Medulla oblongata (tissue), 1 donor: ENCODE measurements at regions not wholly inside any gene's neighbourhood (a gene's known extent, or its start where the extent isn't known, plus 50 kb on each side); places are given as distances from the start of the nearest gene placed in this dataset.
"Not testable (repeated sequence)": the region's sequence is repeated elsewhere in the genome, so short reads cannot be mapped to it uniquely, and the experiment has no call there.

Experiments
- DNase-seq: peaks from one replicate; pipeline ENCODE4 v3.0.0-alpha.2; 2015; ENCODE audit errors: extremely low spot score

DNA sequence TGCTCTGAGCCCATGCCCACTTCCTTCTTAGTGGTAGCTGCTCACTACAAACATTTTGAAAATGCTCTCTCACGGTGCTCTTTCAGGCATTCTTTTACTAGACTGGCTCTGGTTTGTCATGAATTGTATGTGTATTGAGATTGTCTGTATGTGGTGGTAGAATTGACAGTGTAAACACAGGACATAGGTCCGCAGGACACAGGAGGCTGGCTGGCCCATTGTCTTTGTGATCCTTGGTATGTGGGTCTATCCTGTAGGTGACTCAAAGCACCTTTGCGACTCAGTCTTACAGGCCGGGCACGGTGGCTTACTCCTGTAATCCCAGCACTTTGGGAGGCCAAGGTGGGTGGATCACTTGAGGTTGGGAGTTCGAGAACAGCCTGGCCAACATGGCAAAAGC, 250.9 kb downstream of the C12orf75 start:
- no peak for DNase-seq

DNA sequence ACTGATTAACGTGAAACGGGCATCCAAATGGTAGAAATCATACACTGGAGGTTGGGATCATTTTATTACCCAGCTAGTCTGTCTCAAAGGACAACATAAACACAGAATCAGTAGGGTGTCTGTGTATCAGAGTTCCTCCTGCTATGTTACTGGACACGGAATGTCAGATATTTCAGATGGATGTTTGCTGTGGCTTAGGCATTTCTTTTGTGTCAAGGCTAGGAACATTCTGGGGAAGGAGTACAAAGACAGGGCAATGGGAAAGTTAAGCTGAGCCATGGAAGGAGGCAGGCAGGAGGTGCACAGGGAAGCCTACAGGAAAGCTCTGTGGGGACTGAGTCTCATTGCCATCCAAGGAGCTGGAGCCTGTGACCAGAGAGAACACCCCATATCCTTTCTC, 254.6 kb downstream of the C12orf75 start:
- no peak for DNase-seq

DNA sequence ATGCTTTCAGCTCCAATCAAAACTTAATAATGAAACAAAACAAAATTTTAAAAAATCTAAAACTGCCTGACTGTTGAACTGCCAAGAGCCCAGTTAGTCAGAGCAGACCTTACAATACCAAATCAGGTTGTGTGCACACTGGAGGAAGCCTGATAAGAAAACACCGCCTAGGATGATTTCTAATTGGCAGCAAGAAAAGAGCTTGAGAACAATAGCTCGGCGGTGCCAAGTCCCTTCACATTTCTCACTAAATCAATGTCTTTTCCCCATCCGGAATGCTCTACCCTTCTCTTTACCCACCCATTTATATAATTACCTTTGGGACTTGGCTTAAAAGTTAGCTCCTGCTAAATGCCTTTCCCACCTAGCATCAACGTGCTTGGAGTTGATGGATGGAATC, 256.7 kb downstream of the C12orf75 start:
- no peak for DNase-seq

DNA sequence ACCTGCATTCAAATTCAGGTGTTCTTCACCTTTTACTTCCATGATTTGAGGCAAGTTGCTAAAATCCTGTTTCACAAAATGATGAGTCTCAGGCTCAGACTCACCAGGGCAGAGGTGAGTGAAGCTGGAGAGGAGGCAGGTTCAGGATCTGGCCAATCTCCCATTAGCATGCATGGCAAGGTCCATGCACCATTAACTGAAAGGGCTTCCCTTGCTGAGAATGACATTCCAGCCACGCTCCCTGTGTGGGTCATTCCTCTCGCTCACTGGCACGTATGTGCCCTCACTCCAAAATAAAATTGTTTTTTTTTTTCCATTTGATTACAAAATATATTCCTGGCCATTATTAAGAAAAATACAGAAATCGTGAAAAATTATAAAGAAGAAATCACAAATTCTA, 257.6 kb downstream of the C12orf75 start:
- no peak for DNase-seq

DNA sequence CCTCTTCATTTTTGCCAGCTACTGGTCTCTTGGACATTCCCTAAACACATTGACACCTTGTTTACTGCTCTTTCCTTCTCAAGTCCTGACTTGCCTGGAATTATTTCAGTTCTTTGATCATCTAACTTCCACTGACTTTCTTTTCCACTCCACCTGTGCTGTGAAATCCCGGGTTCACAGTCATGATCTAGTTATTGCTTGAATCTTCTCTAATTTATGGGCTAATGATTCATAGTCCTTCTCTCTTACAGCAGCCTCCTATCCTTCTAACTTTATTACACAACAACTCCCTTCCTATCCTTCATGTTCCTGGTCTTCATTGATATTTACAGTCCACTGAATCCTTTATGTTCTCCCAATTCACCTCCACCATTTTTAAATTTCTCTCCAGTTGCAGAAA, 260.1 kb downstream of the C12orf75 start:
- no peak for DNase-seq

DNA sequence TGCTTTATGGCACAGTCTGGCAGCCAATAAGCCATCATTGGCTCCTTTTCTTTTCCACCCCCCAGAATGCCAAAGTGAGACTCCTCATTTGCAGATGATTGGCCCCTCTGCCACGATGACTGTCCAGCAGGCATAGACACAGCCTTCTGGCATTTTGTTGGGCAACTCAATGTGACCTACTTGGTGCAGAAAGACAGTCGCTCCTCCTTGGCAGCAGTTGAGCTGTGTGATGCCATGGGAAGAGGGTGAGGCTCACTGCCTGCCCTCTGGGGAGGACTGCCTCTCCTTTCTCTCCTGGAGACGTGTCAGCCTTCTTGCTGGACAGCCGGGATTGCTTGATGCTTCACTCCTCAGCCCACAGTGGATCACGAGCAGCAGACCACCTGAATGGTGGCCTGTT, 264.9 kb downstream of the C12orf75 start:
- DNase-seq, result no peak

DNA sequence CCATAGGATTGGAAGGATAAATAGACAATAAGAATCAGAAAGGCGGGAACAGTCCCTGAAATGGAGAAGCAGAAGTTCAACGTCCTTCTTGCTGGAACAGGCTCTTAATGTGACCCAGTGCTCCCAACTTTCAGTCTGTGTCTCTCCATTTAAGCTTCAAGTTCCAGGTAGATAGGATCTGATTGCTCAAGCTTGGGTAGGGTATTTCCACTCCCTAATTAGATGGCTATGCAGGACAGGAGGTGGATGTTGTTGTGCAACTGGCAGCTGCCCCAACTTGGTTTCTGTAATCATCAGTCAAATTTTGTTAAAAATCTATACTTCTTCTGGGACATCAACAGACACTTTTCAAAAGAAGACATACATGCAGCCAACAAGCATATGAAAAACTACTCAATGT, 266.2 kb downstream of the C12orf75 start:
- no peak for DNase-seq

DNA sequence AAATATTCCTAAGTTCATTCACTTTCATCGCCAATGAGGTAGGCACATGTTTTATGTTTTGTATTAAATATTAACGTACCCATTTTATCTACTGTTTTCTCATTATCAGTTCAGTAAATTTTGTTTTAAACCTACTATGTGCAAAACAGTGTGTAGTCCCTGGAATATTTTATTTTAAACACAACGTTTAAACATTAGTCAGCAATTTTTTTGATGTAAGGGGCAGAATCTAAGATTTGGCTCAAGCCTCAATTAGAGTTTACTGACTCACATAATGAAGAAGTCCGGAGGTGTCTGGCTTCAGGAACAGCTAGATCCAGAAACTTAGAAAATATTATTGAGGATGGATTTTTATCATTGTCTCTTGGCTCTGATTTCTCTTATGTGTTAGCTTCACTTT, 267.5 kb downstream of the C12orf75 start:
- no peak for DNase-seq

DNA sequence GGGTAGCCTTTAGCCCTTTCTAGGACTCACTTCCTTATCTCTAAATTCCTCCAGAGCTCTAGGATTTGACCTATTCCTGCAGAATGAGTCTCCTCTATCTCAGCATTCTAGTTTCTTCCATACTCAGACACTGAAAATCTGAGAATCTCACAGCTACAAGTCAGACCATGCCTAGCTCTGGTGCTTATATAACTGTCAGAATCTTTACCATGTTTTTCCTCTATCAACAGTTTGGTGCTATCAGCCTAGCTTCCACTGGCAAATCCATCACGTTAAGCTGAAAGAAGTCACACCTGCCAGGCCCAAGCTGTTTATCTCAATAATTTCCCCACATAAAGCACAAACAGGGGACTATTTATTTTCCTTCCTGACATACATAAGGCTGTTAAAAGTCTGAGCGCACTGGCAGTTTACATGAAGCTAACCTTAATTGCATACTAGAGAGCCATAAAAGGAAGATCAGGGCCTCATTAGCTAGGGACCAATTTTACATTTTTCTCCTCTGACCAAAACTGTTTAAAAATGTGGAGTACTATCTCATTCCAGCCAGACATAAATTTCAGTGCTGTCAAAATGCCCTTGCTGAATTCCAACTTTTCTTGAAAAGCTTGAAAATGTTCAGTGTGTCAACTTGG, 270.5 kb downstream of the C12orf75 start:
- no peak for DNase-seq

DNA sequence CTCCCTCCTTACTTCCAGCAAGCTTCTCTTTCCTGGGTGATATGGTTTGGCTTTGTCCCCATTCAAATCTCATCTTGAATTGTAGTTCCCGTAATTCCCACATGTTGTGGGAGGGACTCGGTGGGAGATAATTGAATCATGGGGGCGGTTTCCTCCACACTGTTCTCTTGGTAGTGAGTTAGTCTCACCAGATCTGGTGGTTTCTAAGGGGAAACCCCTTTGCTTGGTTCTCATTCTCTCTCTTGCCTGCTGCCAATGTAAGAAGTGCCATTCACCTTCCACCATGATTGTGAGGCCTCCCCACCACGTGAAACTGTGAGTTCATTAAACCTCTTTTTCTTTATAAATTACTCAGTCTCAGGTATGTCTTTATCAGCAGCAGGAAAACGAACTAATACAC, 271.8 kb downstream of the C12orf75 start:
- not testable (repeated sequence) for DNase-seq

DNA sequence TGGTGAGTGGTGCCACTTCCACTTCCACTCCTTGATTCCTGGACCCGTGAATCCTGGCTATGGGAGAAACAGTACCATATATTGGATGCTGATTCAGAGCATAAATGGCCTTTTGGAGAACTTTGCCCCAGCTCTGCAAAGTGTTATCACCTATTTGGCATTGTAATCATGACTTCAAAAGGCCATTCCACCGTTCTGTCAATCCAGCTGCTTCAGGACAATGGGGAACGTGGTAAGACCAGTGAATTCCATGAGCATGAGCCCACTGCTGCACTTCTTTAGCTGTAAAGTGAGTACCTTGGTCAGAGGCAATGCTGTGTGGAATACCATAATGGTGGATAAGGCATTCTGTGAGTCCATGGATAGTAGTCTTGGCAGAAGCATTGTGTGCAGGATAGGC, 273.8 kb downstream of the C12orf75 start:
- DNase-seq, result not testable (repeated sequence)

DNA sequence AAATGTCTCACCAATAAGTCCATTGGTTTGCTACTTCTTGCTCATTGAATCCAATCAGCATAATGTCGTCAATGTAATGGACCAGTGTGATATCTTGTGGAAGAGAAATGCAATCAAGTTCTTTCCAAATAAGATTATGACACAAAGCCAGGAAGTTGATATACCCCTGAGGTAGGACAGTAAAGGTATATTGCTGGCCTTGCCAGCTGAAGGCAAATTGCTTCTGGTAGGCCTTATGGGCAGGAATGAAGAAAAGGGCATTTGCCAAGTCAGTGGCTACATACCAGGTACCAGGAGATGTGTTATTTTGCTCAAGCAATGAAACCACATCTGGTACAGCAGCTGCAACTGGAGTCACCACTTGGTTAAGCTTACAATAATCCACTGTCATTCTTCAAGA, 276.1 kb downstream of the C12orf75 start:
- DNase-seq, result not testable (repeated sequence)

DNA sequence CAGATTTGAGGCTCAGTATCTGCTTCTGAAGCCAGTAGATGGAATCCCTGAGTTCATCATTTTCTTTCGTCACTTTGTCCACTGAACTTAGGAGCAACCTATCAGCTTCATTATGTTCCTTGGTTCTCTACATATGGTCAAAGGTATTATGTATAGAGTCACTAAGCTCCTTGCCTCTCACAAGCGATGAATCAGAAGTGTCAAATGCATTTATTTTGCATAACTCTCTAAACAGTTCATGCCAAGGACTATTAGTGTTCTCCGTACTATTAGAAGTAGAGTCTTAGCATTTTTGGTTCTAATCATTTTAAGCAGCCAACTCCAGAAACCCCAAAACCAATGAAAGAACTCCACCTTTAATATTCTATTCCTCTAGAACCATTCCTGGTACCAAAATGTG, 278.5 kb downstream of the C12orf75 start:
- not testable (repeated sequence) for DNase-seq

DNA sequence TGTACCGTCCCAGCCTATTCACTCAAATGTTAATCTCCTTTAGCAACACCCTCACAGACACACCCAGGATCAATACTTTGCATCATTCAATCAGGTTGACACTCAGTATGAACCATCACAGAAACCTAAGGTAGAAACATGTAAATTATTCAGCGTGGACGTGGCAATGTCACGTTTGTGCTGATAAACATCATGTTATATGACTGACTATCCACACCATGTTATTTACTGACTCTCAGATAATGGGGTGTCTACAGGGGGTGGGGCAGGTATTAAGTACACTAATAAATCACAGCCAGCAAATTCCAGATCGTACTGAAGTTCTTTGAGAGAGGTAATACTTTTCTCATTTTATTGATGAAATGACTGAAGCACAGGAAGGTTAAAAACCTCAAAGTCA, 280.0 kb downstream of the C12orf75 start:
- no peak for DNase-seq

DNA sequence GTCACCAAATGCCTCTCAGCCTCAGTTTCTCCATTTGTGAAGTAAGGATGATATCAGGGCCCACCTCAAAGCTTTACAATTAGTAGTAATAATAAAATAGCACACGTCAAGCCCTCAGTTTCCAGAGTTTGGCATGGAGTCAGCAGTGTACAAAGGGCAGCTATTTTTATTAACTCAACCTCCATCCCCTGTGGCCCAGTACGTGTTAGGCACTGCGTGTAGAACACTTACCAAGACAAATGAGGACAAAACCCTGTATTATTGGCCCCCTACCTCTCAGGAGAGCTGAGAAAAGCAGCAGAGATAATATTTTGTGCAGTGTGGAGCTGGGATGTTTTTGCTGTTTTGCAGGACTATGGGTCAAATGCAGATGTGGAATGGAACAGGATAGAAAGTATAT, 280.8 kb downstream of the C12orf75 start:
- DNase-seq, result no peak

DNA sequence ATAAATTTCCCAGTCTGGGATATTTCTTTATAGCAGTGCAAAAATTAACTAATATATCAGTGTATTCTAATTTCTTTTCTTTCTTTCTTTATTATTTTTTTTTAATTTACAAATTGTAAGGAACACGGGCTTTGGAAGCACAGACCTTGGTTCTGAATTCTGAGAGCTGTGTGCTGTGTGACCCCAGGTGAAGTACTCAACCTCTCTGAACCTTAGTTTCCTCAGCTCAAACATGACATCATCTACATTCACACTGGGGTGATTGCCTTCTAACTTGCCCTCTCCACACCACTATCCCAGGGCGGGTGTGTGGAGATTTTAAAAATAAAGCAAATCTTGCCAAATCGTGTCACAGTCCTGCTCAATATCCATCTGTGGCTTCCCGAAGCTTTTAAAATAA, 282.8 kb downstream of the C12orf75 start:
- DNase-seq, result no peak

DNA sequence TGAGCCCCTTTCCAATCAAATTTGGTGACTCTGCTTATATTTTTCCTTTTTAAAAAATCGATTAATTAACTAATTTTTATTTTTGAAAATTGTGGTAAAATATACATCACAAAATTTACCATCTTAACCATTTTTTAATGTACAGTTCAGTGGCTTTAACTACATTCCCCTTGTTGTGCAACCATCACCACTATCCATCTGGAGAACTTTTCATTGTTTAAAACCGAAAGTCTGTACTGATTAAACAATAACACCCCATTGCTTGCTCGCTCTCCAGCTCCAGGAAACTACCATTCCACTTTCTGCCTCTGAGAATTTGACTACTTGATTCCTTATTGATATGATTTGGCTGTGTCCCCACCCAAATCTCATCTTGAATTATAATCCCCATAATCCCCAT, 283.4 kb downstream of the C12orf75 start:
- no peak for DNase-seq

DNA sequence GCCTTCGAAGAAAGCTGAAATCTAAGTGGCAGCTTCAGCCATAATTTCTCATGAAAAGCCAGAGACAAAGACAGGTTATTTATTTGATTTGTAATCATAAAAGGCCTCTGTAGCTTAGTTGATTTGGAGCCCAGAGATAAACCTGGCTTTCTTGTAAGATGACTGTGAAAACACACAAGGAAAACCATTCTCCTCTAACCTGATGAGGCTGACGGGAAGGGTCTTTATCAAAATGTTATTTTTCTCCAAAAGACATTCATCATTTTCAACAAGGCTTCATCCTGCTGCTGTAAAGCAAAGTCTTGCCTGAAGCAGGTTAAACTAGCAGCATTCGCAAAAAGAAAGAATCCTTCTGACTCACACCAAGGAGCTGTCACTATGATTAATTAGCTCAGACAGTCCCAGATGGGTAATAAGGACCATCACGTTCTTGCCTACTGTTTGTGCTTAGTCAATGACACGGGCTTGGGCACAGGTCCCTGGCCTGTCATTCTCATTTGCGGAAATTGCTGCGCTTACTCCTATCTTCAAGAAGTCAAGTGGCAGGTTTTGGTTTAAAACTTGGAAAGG, 286.6 kb downstream of the C12orf75 start:
- DNase-seq, result no peak

DNA sequence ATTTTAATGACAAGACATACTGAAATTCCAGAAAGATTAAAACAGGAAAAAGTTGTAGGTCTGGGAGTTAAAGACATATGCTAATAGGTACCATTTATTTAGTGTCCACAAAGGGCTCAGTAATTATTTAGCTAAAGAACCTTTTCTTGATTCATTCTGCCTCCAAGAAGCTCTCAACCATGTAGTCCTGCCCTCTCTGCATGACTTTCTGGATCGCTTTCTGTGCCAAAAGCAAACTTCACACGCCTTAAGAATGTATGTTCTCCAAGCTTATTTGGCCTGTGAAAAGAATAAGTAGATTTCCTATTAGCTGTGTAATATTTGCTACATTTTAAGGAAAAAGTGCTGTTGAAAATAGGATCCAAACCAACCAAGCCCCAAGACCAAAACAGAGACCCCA, 291.7 kb downstream of the C12orf75 start:
- no peak for DNase-seq

DNA sequence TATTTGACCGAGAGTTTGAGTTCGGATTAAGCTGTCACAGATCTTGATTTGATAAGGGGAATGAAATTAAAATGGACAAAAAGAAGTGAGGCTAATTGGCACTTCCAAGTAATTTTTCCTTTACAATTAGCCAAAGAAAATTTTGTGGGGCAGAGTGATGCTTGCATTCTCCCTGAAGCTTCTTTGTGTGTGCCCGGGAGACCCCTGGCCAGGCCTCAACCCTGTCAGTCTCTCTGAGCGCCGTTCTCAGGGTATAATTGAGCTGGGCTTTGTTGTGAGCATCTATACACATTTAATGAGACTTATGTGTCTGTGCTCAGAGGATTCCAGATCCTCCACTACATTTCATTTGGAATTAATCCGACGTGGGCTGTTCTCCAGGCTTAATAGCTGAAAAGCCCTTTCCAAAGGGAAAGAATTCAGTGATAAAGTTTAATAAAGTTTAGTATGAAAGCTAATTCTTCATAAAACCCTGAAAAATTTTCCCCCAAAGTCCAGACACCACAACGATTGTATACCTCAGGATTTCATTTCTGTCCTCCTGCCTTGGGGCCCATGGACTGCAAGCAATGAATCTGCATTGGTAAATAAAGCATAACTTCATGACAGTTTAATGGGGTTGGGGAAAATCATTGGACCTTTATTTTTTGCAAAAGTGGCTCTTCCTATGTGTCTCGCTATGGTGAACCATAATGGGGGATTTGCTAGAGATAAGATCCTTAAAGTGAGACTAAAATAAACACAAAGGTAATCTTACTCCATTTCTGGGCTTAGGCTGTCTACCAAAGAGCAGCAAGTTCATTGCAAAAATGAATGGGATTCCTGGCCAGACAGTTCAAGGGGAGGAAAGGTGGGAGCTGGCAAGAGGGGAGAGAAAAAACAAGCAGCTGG, 292.6 kb downstream of the C12orf75 start:
- DNase-seq, result no peak

DNA sequence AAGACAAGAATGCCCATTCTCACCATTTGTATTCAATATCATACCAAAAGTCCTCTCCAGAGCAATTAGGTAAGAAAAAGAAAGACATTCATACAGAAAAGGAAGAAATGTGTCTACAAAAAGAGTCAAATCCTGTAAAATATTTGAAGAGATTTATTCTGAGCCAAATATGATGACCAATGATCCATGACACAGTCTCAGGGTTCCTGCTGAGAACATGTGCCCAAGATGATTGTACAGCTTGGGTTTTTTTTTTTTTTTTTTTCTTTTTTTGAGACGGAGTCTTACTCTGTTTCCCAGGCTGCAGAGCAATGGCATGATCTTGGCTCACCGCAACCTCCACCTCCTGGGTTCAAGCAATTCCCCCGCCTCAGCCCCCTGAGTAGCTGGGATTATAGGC, 296.2 kb downstream of the C12orf75 start:
- DNase-seq, result no peak

DNA sequence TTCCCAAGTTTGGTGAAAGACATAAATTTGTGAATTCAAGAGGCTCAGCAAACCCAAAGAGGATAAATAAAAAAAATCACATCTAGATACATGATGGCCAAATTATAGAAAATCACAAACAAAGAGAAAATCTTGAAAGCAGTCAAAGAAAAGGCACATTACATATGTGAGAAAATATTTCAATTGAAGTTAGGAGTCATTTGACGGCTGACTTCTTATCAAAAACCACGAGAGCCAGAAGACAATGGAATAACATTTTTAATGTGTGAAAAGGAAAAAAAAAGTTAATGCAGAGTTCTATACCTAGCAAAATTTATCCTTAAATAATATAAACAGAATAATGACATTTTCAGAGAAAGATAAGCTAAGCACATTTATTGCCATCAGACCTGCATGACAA, 307.0 kb downstream of the C12orf75 start:
- DNase-seq, result no peak

DNA sequence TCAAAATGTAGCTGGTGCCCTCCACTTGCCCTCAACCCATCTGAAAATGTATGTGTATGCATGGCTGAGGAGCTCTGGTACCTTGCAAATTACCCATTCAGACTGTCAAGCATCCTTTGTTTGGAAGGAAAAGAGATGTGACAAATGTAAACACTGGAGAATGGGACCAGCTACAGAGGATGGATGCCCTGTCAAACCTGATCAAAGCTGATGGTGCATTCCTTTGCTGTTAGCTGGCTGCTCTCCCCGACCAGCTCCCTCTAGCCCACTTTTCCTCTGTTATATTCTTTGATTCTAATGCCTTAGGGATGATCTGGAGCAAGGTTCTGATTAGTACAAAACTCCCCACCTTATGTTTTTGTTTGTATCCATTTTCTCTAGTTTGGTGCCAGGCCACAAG, 310.3 kb downstream of the C12orf75 start:
- no peak for DNase-seq
